ENCODE measurements at regions not wholly inside any gene's neighbourhood (a gene's known extent, or its start where the extent isn't known, plus 50 kb on each side); places are given as distances from the start of the nearest gene placed in this dataset.

DNA sequence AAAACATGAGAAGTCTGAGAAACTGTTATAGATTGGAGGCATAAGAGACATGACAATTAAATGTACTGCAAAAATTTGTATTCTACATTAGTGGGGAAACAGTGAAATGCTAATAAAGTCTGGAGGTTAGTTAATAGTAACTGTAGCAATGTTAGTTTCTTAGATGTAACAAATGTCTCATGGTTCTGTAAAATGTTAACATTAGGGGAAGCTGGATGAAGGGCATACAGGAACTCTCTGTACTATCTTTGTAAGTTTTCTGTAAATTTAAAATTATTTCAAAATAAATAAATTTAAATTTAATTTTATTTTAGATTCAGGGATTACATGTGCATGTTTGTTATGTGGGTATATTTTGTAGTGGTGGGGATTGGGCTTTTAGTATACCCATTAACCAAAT is 70.0 kb upstream of the IRX6 start:
- TF ChIP-seq REST (IDR thresholded peaks at IDR 0.05; ENCODE audit: low read depth, low read length) (no peak), POLR2AphosphoS5 (IDR thresholded peaks at IDR 0.05; ENCODE audit: low read depth, low read length) (no peak), CTCF (IDR thresholded peaks at IDR 0.05) (no peak), RFX5 (IDR thresholded peaks at IDR 0.05; ENCODE audit: low read length) (no peak), USF2 (IDR thresholded peaks at IDR 0.05; ENCODE audit: borderline replicate concordance, low read depth, low read length) (no peak), TEAD4 (IDR thresholded peaks at IDR 0.05; ENCODE audit: borderline replicate concordance, insufficient read depth) (no peak), MXI1 (IDR thresholded peaks at IDR 0.05; ENCODE audit: low read depth, low read length) (no peak), SIN3A (IDR thresholded peaks at IDR 0.05; ENCODE audit: borderline replicate concordance, low read depth, low read length) (no peak), RCOR1 (IDR thresholded peaks at IDR 0.05; ENCODE audit: low read length) (no peak), EZH2phosphoT487 (IDR thresholded peaks at IDR 0.05; ENCODE audit: borderline replicate concordance, low read depth) (no peak), RAD21 (IDR thresholded peaks at IDR 0.05; ENCODE audit: low read length) (no peak), EP300 (IDR thresholded peaks at IDR 0.05; ENCODE audit: borderline replicate concordance in 1 of 2, low read depth in 1 of 2, low read length in 1 of 2) (no peak), YY1 (IDR thresholded peaks at IDR 0.05; ENCODE audit: low read depth) (no peak), GABPA (IDR thresholded peaks at IDR 0.05; ENCODE audit: low read depth) (no peak)

Measured in SK-N-SH (cell line).